ENCODE measurements at regions not wholly inside any gene's neighbourhood (a gene's known extent, or its start where the extent isn't known, plus 50 kb on each side); places are given as distances from the start of the nearest gene placed in this dataset.

- ChIA-PET POLR2A (no interaction called here), SMC1A (ENCODE audit: uncharacterized antibody, unreplicated experiment) (no interaction called here), CTCF (interaction anchor here (0.7 to 1.5 kb wide), 3 partner anchors 34 to 1651 kb away, joined by 3 to 5 read pairs (median 4); no protein-coding TSS in a partner anchor), RAD21 (ENCODE audit: unreplicated experiment) (no interaction called here)
- no peaks in the 10 kb centered on the region for H3K27me3 ChIP-seq (replicated peaks in 1 of 2; ENCODE audit: control insufficient read depth in 2 of 2, insufficient read depth in 2 of 2, low read length in 1 of 2)
- 18% methylated on average over 5 of the region's 5 CpGs for WGBS (ENCODE audit: insufficient coverage, insufficient replicate concordance, low lambda C conversion rate, missing lambda C conversion rate)
- H3K9ac ChIP-seq (ENCODE audit: control insufficient read depth, insufficient read depth, low read length): no peak overlapping the region
- H3K36me3 ChIP-seq (ENCODE audit: control insufficient read depth in 2 of 2, insufficient read depth in 2 of 2, low read length in 1 of 2): no peaks in the 10 kb centered on the region
- DNase-seq (ENCODE audit: low read depth, low spot score) (no peak), FAIRE-seq (no peak), ATAC-seq (no peak)
- in situ Hi-C loops (cut with MboI): no loop called here
- H3K27ac ChIP-seq (ENCODE audit: control insufficient read depth, insufficient read depth): no peak overlapping the region
- H3K79me2 ChIP-seq (ENCODE audit: control insufficient read depth, insufficient read depth, low read length): no peaks in the 10 kb centered on the region
- no peak overlapping the region for H2AFZ ChIP-seq (ENCODE audit: control insufficient read depth, low read depth, low read length)
- no peaks in the 10 kb centered on the region; the same call in 2 of the 3 replicates for H3K9me3 ChIP-seq (replicated peaks; ENCODE audit: control insufficient read depth, insufficient read depth, low read length)
- no peak overlapping the region for H3K4me2 ChIP-seq (ENCODE audit: control insufficient read depth, insufficient read depth)
- H4K20me1 ChIP-seq (ENCODE audit: control insufficient read depth, insufficient read depth): no peaks in the 10 kb centered on the region
- H3K4me3 ChIP-seq: no peak overlapping the region
- intact Hi-C loops (cut with micrococcal nuclease; ENCODE audit: unreplicated experiment): no loop called here
- H3K4me1 ChIP-seq (ENCODE audit: control insufficient read depth, insufficient read depth, low read length): no peaks in the 10 kb centered on the region
- no TSS peak for BruUV-seq (replicated peaks)
- no peak for TF ChIP-seq CBFB (IDR thresholded peaks at IDR 0.05; ENCODE audit: low read depth)
- TF ChIP-seq MLLT1 (IDR thresholded peaks at IDR 0.05): no peak
- no peak for TF ChIP-seq PAX8 (IDR thresholded peaks at IDR 0.05)
- TF ChIP-seq, protein P1, sequence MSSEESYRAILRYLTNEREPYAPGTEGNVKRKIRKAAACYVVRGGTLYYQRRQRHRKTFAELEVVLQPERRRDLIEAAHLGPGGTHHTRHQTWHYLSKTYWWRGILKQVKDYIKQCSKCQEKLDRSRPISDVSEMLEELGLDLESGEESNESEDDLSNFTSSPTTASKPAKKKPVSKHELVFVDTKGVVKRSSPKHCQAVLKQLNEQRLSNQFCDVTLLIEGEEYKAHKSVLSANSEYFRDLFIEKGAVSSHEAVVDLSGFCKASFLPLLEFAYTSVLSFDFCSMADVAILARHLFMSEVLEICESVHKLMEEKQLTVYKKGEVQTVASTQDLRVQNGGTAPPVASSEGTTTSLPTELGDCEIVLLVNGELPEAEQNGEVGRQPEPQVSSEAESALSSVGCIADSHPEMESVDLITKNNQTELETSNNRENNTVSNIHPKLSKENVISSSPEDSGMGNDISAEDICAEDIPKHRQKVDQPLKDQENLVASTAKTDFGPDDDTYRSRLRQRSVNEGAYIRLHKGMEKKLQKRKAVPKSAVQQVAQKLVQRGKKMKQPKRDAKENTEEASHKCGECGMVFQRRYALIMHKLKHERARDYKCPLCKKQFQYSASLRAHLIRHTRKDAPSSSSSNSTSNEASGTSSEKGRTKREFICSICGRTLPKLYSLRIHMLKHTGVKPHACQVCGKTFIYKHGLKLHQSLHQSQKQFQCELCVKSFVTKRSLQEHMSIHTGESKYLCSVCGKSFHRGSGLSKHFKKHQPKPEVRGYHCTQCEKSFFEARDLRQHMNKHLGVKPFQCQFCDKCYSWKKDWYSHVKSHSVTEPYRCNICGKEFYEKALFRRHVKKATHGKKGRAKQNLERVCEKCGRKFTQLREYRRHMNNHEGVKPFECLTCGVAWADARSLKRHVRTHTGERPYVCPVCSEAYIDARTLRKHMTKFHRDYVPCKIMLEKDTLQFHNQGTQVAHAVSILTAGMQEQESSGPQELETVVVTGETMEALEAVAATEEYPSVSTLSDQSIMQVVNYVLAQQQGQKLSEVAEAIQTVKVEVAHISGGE (CRISPR knock-in tag; IDR thresholded peaks at IDR 0.05): no peak
- no peak for TF ChIP-seq PBX3 (IDR thresholded peaks at IDR 0.05; ENCODE audit: insufficient replicate concordance, low read depth, low read length)
- no peak for TF ChIP-seq NFYB (IDR thresholded peaks at IDR 0.05; ENCODE audit: insufficient read depth, low read depth, low read length)
- no peak for TF ChIP-seq TCF12 (IDR thresholded peaks at IDR 0.05; ENCODE audit: low read depth, low read length)
- TF ChIP-seq JUNB (IDR thresholded peaks at IDR 0.05): no peak
- TF ChIP-seq CREM (IDR thresholded peaks at IDR 0.05; ENCODE audit: low read depth): no peak
- no peak for TF ChIP-seq HDAC2 (IDR thresholded peaks at IDR 0.05)
- no peak for TF ChIP-seq EGR1 (IDR thresholded peaks at IDR 0.05; ENCODE audit: borderline replicate concordance in 1 of 2, low read depth in 2 of 2, low read length in 2 of 2)
- TF ChIP-seq MXI1 (IDR thresholded peaks at IDR 0.05; ENCODE audit: low read depth, low read length): no peak
- no peak for TF ChIP-seq HCFC1 (IDR thresholded peaks at IDR 0.05; ENCODE audit: low read length)
- no peak for TF ChIP-seq PKNOX1 (IDR thresholded peaks at IDR 0.05)
- TF ChIP-seq, protein P2, sequence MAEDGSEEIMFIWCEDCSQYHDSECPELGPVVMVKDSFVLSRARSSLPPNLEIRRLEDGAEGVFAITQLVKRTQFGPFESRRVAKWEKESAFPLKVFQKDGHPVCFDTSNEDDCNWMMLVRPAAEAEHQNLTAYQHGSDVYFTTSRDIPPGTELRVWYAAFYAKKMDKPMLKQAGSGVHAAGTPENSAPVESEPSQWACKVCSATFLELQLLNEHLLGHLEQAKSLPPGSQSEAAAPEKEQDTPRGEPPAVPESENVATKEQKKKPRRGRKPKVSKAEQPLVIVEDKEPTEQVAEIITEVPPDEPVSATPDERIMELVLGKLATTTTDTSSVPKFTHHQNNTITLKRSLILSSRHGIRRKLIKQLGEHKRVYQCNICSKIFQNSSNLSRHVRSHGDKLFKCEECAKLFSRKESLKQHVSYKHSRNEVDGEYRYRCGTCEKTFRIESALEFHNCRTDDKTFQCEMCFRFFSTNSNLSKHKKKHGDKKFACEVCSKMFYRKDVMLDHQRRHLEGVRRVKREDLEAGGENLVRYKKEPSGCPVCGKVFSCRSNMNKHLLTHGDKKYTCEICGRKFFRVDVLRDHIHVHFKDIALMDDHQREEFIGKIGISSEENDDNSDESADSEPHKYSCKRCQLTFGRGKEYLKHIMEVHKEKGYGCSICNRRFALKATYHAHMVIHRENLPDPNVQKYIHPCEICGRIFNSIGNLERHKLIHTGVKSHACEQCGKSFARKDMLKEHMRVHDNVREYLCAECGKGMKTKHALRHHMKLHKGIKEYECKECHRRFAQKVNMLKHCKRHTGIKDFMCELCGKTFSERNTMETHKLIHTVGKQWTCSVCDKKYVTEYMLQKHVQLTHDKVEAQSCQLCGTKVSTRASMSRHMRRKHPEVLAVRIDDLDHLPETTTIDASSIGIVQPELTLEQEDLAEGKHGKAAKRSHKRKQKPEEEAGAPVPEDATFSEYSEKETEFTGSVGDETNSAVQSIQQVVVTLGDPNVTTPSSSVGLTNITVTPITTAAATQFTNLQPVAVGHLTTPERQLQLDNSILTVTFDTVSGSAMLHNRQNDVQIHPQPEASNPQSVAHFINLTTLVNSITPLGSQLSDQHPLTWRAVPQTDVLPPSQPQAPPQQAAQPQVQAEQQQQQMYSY (CRISPR knock-in tag; IDR thresholded peaks at IDR 0.05): no peak
Measured at GRCh38 chr12:41795910-41796309, 348.8 kb downstream of the GXYLT1 start.

Measured in GM12878 (cell line).